Epithelial cell of esophagus (primary cell): ENCODE measurements at regions not wholly inside any gene's neighbourhood (a gene's known extent, or its start where the extent isn't known, plus 50 kb on each side); places are given as distances from the start of the nearest gene placed in this dataset.

Experiments used
- DNase-seq: peaks from one replicate; pipeline ENCODE4 v3.0.0; 2010; ENCODE audit warnings: low read depth
- H3K4me3 ChIP-seq: 2 replicates; pipeline ENCODE4 v1.5.1; 2011; ENCODE audit warnings: mild to moderate bottlenecking, low read length, control low read depth
- CTCF ChIP-seq: IDR thresholded peaks from 2 replicates; pipeline ENCODE4 v1.5.1; 2011; ENCODE audit warnings: low read depth, mild to moderate bottlenecking, low read length, control low read depth, inconsistent platforms; ENCODE audit not compliant: insufficient read depth; ENCODE audit errors: missing control alignments

- no peak overlapping the region for H3K4me3 ChIP-seq
- no peak for TF ChIP-seq CTCF
- peak; percentile 8 for DNase-seq
Measured at GRCh38 chr4:181784881-181785280, 458.3 kb upstream of the TENM3 start.

- no peak for TF ChIP-seq CTCF
- DNase-seq: no peak
- H3K4me3 ChIP-seq: no peak overlapping the region
Measured at GRCh38 chr4:181792641-181793040, 450.6 kb upstream of the TENM3 start.

- no peak for TF ChIP-seq CTCF
- H3K4me3 ChIP-seq: no peak overlapping the region
- DNase-seq: peak; percentile 4
Measured at GRCh38 chr4:181793096-181793495, 450.1 kb upstream of the TENM3 start.

- H3K4me3 ChIP-seq: no peak overlapping the region
- no peak for TF ChIP-seq CTCF
- peak; percentile 98 for DNase-seq
Measured at GRCh38 chr4:181796502-181796901, 446.7 kb upstream of the TENM3 start.

- no peak overlapping the region for H3K4me3 ChIP-seq
- no peak for TF ChIP-seq CTCF
- DNase-seq: no peak
Measured at GRCh38 chr4:181798536-181798935, 444.7 kb upstream of the TENM3 start.

GRCh38 chr4:181799561-181800069 is 443.6 kb upstream of the TENM3 start:
- TF ChIP-seq CTCF: no peak
- H3K4me3 ChIP-seq: no peak overlapping the region
- DNase-seq: no peak

- DNase-seq: no peak
- TF ChIP-seq CTCF: no peak
- no peak overlapping the region for H3K4me3 ChIP-seq
Measured at GRCh38 chr4:181802207-181802606, 441.0 kb upstream of the TENM3 start.
